OCI-LY3 (cell line): ENCODE measurements at regions not wholly inside any gene's neighbourhood (a gene's known extent, or its start where the extent isn't known, plus 50 kb on each side); places are given as distances from the start of the nearest gene placed in this dataset.

Source experiments
- CTCF ChIP-seq: fragments of 200-600, 300-600 bp; sonication (generic); IDR thresholded peaks from 2 replicates; pipeline ENCODE4 v1.5.1; 2014; ENCODE audit warnings: antibody characterized with exemption, low read length, low read depth
- EZH2phosphoT487 ChIP-seq: fragments of 200-600 bp; shearing (Covaris generic); IDR thresholded peaks from 2 replicates; pipeline ENCODE4 v1.6.1; 2018; ENCODE audit warnings: antibody characterized with exemption, mixed run types, low read depth

- no peak for TF ChIP-seq CTCF
- TF ChIP-seq EZH2phosphoT487: no peak
Observed at GRCh38 chr1:209354840-209355165, 228.7 kb upstream of the CAMK1G start.
